ENCODE measurements at regions not wholly inside any gene's neighbourhood (a gene's known extent, or its start where the extent isn't known, plus 50 kb on each side); places are given as distances from the start of the nearest gene placed in this dataset.

DNA sequence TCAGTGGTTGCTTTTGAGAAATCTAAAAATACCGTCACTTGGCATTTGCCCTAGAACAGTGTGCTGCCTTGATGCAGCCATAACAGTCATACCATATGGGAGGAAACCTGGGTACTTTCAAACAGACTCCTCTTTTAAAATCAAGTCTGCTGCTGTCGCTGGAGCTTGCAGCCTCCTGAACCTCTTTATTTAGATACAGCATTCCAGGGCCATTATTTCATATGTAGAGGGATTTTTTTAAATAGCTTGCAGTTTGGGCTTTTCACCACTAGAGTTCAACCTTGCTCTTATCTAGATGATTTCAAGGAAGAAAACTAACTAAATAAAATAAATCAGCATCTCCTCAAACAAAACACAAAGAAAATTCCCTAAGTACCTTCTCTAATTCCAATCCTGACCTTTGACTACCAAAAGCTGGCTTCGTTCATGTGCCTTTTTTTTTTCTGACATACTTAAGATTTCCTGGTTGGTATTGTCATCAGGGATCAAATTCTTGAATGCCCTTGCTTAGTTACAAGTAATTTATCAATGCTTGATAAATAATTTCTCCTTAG, 111.6 kb downstream of the KBTBD8 start:
- Mint-ChIP-seq H3K27ac (ENCODE audit: unreplicated experiment) (no peak overlapping the region), H3K4me3 (ENCODE audit: unreplicated experiment) (no peak overlapping the region), H3K4me1 (ENCODE audit: low read depth) (peaks cover 8% of the 10 kb centered on the region), H3K9me3 (ENCODE audit: low read depth) (no peaks in the 10 kb centered on the region), H3K27me3 (ENCODE audit: low read depth) (peaks cover 16% of the 10 kb centered on the region), H3K36me3 (ENCODE audit: low read depth) (no peaks in the 10 kb centered on the region)
- DNase-seq (ENCODE audit: low spot score), result no peak
- TF ChIP-seq, protein P1, sequence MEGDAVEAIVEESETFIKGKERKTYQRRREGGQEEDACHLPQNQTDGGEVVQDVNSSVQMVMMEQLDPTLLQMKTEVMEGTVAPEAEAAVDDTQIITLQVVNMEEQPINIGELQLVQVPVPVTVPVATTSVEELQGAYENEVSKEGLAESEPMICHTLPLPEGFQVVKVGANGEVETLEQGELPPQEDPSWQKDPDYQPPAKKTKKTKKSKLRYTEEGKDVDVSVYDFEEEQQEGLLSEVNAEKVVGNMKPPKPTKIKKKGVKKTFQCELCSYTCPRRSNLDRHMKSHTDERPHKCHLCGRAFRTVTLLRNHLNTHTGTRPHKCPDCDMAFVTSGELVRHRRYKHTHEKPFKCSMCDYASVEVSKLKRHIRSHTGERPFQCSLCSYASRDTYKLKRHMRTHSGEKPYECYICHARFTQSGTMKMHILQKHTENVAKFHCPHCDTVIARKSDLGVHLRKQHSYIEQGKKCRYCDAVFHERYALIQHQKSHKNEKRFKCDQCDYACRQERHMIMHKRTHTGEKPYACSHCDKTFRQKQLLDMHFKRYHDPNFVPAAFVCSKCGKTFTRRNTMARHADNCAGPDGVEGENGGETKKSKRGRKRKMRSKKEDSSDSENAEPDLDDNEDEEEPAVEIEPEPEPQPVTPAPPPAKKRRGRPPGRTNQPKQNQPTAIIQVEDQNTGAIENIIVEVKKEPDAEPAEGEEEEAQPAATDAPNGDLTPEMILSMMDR (IDR thresholded peaks at IDR 0.05), result peak; percentile 86

DNA sequence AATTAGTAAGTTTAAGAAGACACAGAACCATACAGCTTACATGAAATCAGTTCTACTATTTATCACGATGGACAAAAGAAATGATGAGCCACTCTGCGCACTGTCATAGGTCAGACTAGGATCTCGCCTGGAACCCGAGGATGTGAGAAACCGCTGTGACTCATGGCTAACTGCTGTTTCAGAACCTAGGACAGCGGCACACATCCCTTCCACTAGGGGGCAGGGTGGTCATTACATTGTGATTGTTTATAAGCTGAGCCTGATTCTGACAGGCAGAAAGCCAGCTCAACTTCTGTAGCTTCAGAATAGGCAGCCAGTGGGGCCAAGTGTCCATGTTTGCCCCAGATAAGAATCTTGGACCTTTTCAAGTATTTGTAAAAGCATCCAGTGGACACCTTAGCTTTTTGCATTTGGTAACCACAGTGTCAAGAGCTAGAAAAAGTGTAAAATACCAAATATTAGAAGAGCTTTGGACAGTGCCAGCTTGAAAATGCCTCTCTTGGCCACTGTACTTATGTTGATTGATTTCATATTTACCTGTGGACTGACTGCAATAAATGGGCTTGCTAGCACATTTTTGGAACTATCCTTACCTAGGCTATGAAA, 115.8 kb downstream of the KBTBD8 start:
- H3K4me3 Mint-ChIP-seq (ENCODE audit: unreplicated experiment), result no peak overlapping the region
- no peaks in the 10 kb centered on the region for H3K36me3 Mint-ChIP-seq (ENCODE audit: low read depth)
- no peak for DNase-seq (ENCODE audit: low spot score)
- H3K9me3 Mint-ChIP-seq (ENCODE audit: low read depth), result no peaks in the 10 kb centered on the region
- peaks cover 8% of the 10 kb centered on the region for H3K4me1 Mint-ChIP-seq (ENCODE audit: low read depth)
- no peak overlapping the region for H3K27ac Mint-ChIP-seq (ENCODE audit: unreplicated experiment)
- TF ChIP-seq, protein P1 (IDR thresholded peaks at IDR 0.05), result peak; percentile 96
- peaks cover 18% of the 10 kb centered on the region for H3K27me3 Mint-ChIP-seq (ENCODE audit: low read depth)

DNA sequence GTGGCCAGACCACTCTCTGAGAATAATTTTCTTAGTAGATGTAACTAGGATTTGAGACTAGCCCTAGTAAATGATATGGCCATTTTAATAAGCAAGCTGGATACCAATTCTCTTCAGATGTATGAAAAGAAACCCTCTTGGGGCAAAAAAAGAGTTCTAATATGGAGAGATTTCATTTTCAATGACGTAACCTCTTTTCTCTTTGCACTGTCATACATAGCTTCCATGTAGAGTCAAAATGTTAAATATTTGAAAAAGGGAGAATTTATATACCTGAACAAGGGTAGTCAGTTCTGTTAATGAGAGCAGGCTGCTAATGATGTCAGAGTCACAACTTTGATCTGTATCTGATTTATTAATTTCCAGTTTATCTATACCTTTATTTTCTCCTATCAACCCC, 120.0 kb downstream of the KBTBD8 start:
- H3K4me1 Mint-ChIP-seq (ENCODE audit: low read depth), result no peaks in the 10 kb centered on the region
- H3K36me3 Mint-ChIP-seq (ENCODE audit: low read depth), result no peaks in the 10 kb centered on the region
- DNase-seq (ENCODE audit: low spot score), result no peak
- TF ChIP-seq, protein P1 (IDR thresholded peaks at IDR 0.05), result no peak
- no peak overlapping the region for H3K27ac Mint-ChIP-seq (ENCODE audit: unreplicated experiment)
- no peaks in the 10 kb centered on the region for H3K9me3 Mint-ChIP-seq (ENCODE audit: low read depth)
- H3K4me3 Mint-ChIP-seq (ENCODE audit: unreplicated experiment), result no peak overlapping the region
- peaks cover 23% of the 10 kb centered on the region for H3K27me3 Mint-ChIP-seq (ENCODE audit: low read depth)

DNA sequence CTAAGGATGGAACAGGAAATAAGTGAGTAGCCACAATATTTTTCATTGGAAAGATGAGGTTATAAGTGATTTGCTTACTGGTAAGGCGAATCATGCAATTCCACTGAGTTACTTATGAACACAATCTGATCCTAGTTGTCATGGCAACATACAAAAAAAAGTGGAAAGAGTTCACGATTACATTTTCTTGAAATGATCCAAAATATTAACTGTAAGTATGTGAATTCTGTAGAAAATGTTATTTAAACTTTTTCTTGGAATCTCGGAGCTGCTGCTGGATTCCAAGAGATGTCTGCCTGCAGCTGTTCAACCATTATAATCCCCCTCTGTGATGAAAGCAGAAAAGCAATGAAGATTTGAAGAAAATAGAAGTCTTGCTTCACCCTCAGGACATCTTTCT, 120.5 kb downstream of the KBTBD8 start:
- peaks cover 23% of the 10 kb centered on the region for H3K27me3 Mint-ChIP-seq (ENCODE audit: low read depth)
- H3K4me3 Mint-ChIP-seq (ENCODE audit: unreplicated experiment), result no peak overlapping the region
- TF ChIP-seq, protein P1 (IDR thresholded peaks at IDR 0.05), result no peak
- no peak for DNase-seq (ENCODE audit: low spot score)
- H3K4me1 Mint-ChIP-seq (ENCODE audit: low read depth), result no peaks in the 10 kb centered on the region
- H3K27ac Mint-ChIP-seq (ENCODE audit: unreplicated experiment), result no peak overlapping the region
- no peaks in the 10 kb centered on the region for H3K9me3 Mint-ChIP-seq (ENCODE audit: low read depth)
- no peaks in the 10 kb centered on the region for H3K36me3 Mint-ChIP-seq (ENCODE audit: low read depth)

DNA sequence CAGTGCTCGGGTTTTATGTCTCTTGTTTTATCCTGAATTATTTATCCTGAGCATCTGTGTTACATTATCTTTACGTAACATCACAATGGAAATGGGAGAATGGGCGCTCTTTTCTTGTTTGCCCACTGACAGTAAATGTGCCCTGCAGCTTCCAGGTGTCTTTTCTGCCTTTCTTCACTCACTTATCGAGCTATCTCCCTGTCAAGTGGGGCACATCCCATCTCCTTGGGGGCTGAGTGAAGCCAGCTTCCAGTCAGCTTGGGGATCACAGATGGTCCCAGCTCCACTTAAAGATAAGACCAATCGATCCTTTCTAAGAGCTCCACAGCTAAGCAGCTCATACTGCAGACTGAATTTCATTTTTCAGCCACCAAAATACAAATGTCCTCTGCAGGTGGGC, 125.8 kb downstream of the KBTBD8 start:
- H3K4me1 Mint-ChIP-seq (ENCODE audit: low read depth), result no peaks in the 10 kb centered on the region
- peaks cover 7% of the 10 kb centered on the region for H3K27me3 Mint-ChIP-seq (ENCODE audit: low read depth)
- no peak overlapping the region for H3K4me3 Mint-ChIP-seq (ENCODE audit: unreplicated experiment)
- TF ChIP-seq, protein P1 (IDR thresholded peaks at IDR 0.05), result no peak
- H3K36me3 Mint-ChIP-seq (ENCODE audit: low read depth), result no peaks in the 10 kb centered on the region
- no peak for DNase-seq (ENCODE audit: low spot score)
- peaks cover 11% of the 10 kb centered on the region for H3K9me3 Mint-ChIP-seq (ENCODE audit: low read depth)
- H3K27ac Mint-ChIP-seq (ENCODE audit: unreplicated experiment), result no peak overlapping the region
